ENCODE measurements at regions not wholly inside any gene's neighbourhood (a gene's known extent, or its start where the extent isn't known, plus 50 kb on each side); places are given as distances from the start of the nearest gene placed in this dataset.

- 82% methylated on average over 4 of the region's 4 CpGs for WGBS (ENCODE audit: insufficient coverage, insufficient replicate concordance, low lambda C conversion rate, missing lambda C conversion rate)
- H3K9me3 ChIP-seq (replicated peaks; ENCODE audit: control insufficient read depth, insufficient read depth, low read length) = no peaks in the 10 kb centered on the region
- peaks cover 13% of the 10 kb centered on the region for H3K79me2 ChIP-seq (ENCODE audit: control insufficient read depth, insufficient read depth, low read length)
- ChIA-PET SMC1A (ENCODE audit: uncharacterized antibody, unreplicated experiment) (interaction anchor here (0.6 to 7.7 kb wide), 5 partner anchors 9 to 104 kb away, joined by 3 to 150 read pairs (median 5); no protein-coding TSS in a partner anchor), POLR2A (interaction anchor here (0.8 to 6.8 kb wide), 4 partner anchors 9 to 101 kb away, joined by 5 to 117 read pairs (median 5); no protein-coding TSS in a partner anchor), CTCF (interaction anchor here (1.1 to 1.8 kb wide), 4 partner anchors 10 to 87 kb away, joined by 3 to 5 read pairs (median 4); partner anchors contain the start of gene CHD2), RAD21 (ENCODE audit: unreplicated experiment) (interaction anchor here (1.4 to 7.6 kb wide), 2 partner anchors 19 to 69 kb away, joined by 7 to 174 read pairs; no protein-coding TSS in a partner anchor)
- H4K20me1 ChIP-seq (ENCODE audit: control insufficient read depth, insufficient read depth) = no peaks in the 10 kb centered on the region
- intact Hi-C loops (cut with micrococcal nuclease; ENCODE audit: unreplicated experiment) (no loop called here), in situ Hi-C loops (cut with MboI) (loop anchor here (10.0 kb wide), 1 partner anchor 71 kb away; no protein-coding TSS in a partner anchor)
- BruUV-seq (replicated peaks) = no TSS peak
- H3K36me3 ChIP-seq (ENCODE audit: control insufficient read depth in 2 of 2, insufficient read depth in 2 of 2, low read length in 1 of 2) = no peaks in the 10 kb centered on the region
- H3K4me2 ChIP-seq (ENCODE audit: control insufficient read depth, insufficient read depth) = no peak overlapping the region
- no peak overlapping the region for H3K4me3 ChIP-seq
- ATAC-seq (no peak), DNase-seq (ENCODE audit: low read depth, low spot score) (no peak), FAIRE-seq (no peak)
- H3K9ac ChIP-seq (ENCODE audit: control insufficient read depth, insufficient read depth, low read length) = no peak overlapping the region
- no peak overlapping the region for H2AFZ ChIP-seq (ENCODE audit: control insufficient read depth, low read depth, low read length)
- no peak overlapping the region for H3K27ac ChIP-seq (ENCODE audit: control insufficient read depth, insufficient read depth)
- H3K27me3 ChIP-seq (replicated peaks in 1 of 2; ENCODE audit: control insufficient read depth in 2 of 2, insufficient read depth in 2 of 2, low read length in 1 of 2) = no peaks in the 10 kb centered on the region
- H3K4me1 ChIP-seq (ENCODE audit: control insufficient read depth, insufficient read depth, low read length) = no peaks in the 10 kb centered on the region; the same call in 1 of the 2 replicates
- no peak for TF ChIP-seq NFXL1 (IDR thresholded peaks at IDR 0.05; ENCODE audit: borderline replicate concordance)
- no peak for TF ChIP-seq POLR2AphosphoS2 (IDR thresholded peaks at IDR 0.05; ENCODE audit: low read depth, low read length)
- no peak for TF ChIP-seq IRF5 (IDR thresholded peaks at IDR 0.05; ENCODE audit: borderline replicate concordance)
- no peak for TF ChIP-seq NR2C2 (IDR thresholded peaks at IDR 0.05; ENCODE audit: borderline replicate concordance, control insufficient read depth, insufficient read length, low read depth)
- TF ChIP-seq WRNIP1 (IDR thresholded peaks at IDR 0.05; ENCODE audit: borderline replicate concordance, low read depth, low read length) = no peak
- TF ChIP-seq JUNB (IDR thresholded peaks at IDR 0.05) = no peak
- no peak for TF ChIP-seq GABPA (IDR thresholded peaks at IDR 0.05; ENCODE audit: low read depth)
- no peak for TF ChIP-seq FOS (IDR thresholded peaks at IDR 0.05; ENCODE audit: borderline replicate concordance, extremely low read depth, insufficient read length)
- TF ChIP-seq ZBTB11 (CRISPR knock-in tag; IDR thresholded peaks at IDR 0.05) = no peak
- TF ChIP-seq EP300 (IDR thresholded peaks at IDR 0.05; ENCODE audit: borderline replicate concordance in 1 of 2, control insufficient read depth in 1 of 2, low read depth in 2 of 2, low read length in 2 of 2) = no peak
- no peak for TF ChIP-seq ATF2 (IDR thresholded peaks at IDR 0.05; ENCODE audit: low read length)
- TF ChIP-seq PAX5 (IDR thresholded peaks at IDR 0.05; ENCODE audit: borderline replicate concordance, low read depth, low read length) = no peak
- TF ChIP-seq SRF (IDR thresholded peaks at IDR 0.05; ENCODE audit: low read depth in 2 of 2, low read length in 2 of 2) = no peak
- no peak for TF ChIP-seq PML (IDR thresholded peaks at IDR 0.05; ENCODE audit: low read length)
- TF ChIP-seq TARDBP (IDR thresholded peaks at IDR 0.05; ENCODE audit: borderline replicate concordance) = no peak
- TF ChIP-seq HSF1 (IDR thresholded peaks at IDR 0.05; ENCODE audit: low read depth, low read length) = no peak
- TF ChIP-seq BHLHE40 (IDR thresholded peaks at IDR 0.05; ENCODE audit: borderline replicate concordance in 1 of 2, low read depth in 2 of 2, low read length in 1 of 2) = no peak
Observed at GRCh38 chr15:92813485-92813884, 86.6 kb upstream of the CHD2 start.
